GM20431 (cell line): ENCODE measurements at regions not wholly inside any gene's neighbourhood (a gene's known extent, or its start where the extent isn't known, plus 50 kb on each side); places are given as distances from the start of the nearest gene placed in this dataset.
"Not testable (repeated sequence)": the region's sequence is repeated elsewhere in the genome, so short reads cannot be mapped to it uniquely, and the experiment has no call there.

Experiments used
- in situ Hi-C: fragments of 300-500 bp; cut with MseI, MboI; formaldehyde crosslinking; loops from one replicate; pipeline ENCODE4 v1.15.0; 2020; ENCODE audit warnings: low sequenced_read_pairs; ENCODE audit not compliant: unreplicated experiment

GRCh38 chr2:39999864-40000263 lies 220.8 kb upstream of the THUMPD2 start:
- in situ Hi-C loops: no loop called here

- in situ Hi-C loops: no loop called here
These were observed 219.6 kb upstream of the THUMPD2 start for GRCh38 chr2:39998617-39999016.

- in situ Hi-C loops: no loop called here
These were observed 217.6 kb upstream of the THUMPD2 start for GRCh38 chr2:39996653-39997080.

GRCh38 chr2:39995005-39995737 lies 216.1 kb upstream of the THUMPD2 start:
- in situ Hi-C loops: no loop called here

GRCh38 chr2:39994151-39994550 lies 215.1 kb upstream of the THUMPD2 start:
- in situ Hi-C loops: no loop called here

- in situ Hi-C loops: no loop called here
These were observed 212.2 kb upstream of the THUMPD2 start for GRCh38 chr2:39991298-39991697.

- in situ Hi-C loops: no loop called here
These were observed 211.4 kb upstream of the THUMPD2 start for GRCh38 chr2:39990335-39990900.

GRCh38 chr2:39989888-39990287 lies 210.8 kb upstream of the THUMPD2 start:
- in situ Hi-C loops: no loop called here

- in situ Hi-C loops: no loop called here
These were observed 202.8 kb upstream of the THUMPD2 start for GRCh38 chr2:39981883-39982311.

- in situ Hi-C loops: no loop called here
These were observed 196.5 kb upstream of the THUMPD2 start for GRCh38 chr2:39975476-39976020.

- in situ Hi-C loops: no loop called here
These were observed 189.0 kb upstream of the THUMPD2 start for GRCh38 chr2:39968037-39968436.

- in situ Hi-C loops: not testable (repeated sequence)
These were observed 181.6 kb upstream of the THUMPD2 start for GRCh38 chr2:39960681-39961080.

- in situ Hi-C loops: no loop called here
These were observed 175.3 kb upstream of the THUMPD2 start for GRCh38 chr2:39954346-39954745.

- in situ Hi-C loops: no loop called here
These were observed 170.1 kb upstream of the THUMPD2 start for GRCh38 chr2:39949131-39949530.

GRCh38 chr2:39948016-39948719 lies 169.1 kb upstream of the THUMPD2 start:
- in situ Hi-C loops: no loop called here

GRCh38 chr2:39947294-39948015 lies 168.4 kb upstream of the THUMPD2 start:
- in situ Hi-C loops: no loop called here

- in situ Hi-C loops: no loop called here
These were observed 163.9 kb upstream of the THUMPD2 start for GRCh38 chr2:39942950-39943349.

- in situ Hi-C loops: no loop called here
These were observed 159.2 kb upstream of the THUMPD2 start for GRCh38 chr2:39938035-39938835.

- in situ Hi-C loops: no loop called here
These were observed 158.6 kb upstream of the THUMPD2 start for GRCh38 chr2:39937621-39938020.

- in situ Hi-C loops: no loop called here
These were observed 155.8 kb upstream of the THUMPD2 start for GRCh38 chr2:39934851-39935250.
